ENCODE measurements at regions not wholly inside any gene's neighbourhood (a gene's known extent, or its start where the extent isn't known, plus 50 kb on each side); places are given as distances from the start of the nearest gene placed in this dataset.

- TF ChIP-seq GATA2 (IDR thresholded peaks at IDR 0.05; ENCODE audit: low read depth, low read length) (no peak), GATA3 (IDR thresholded peaks at IDR 0.05; ENCODE audit: low read depth, low read length) (no peak)
These were observed 380.1 kb upstream of the KITLG start for GRCh38 chr12:88960213-88960878.

GRCh38 chr12:88958946-88959345 lies 378.7 kb upstream of the KITLG start:
- TF ChIP-seq GATA3 (IDR thresholded peaks at IDR 0.05; ENCODE audit: low read depth, low read length) (no peak), GATA2 (IDR thresholded peaks at IDR 0.05; ENCODE audit: low read depth, low read length) (no peak)

GRCh38 chr12:88958153-88958552 lies 377.9 kb upstream of the KITLG start:
- TF ChIP-seq GATA2 (IDR thresholded peaks at IDR 0.05; ENCODE audit: low read depth, low read length) = no peak
- no peak for TF ChIP-seq GATA3 (IDR thresholded peaks at IDR 0.05; ENCODE audit: low read depth, low read length)

- TF ChIP-seq GATA2 (IDR thresholded peaks at IDR 0.05; ENCODE audit: low read depth, low read length) (no peak), GATA3 (IDR thresholded peaks at IDR 0.05; ENCODE audit: low read depth, low read length) (no peak)
These were observed 377.1 kb upstream of the KITLG start for GRCh38 chr12:88957358-88957757.

GRCh38 chr12:88955531-88955930 lies 375.3 kb upstream of the KITLG start:
- TF ChIP-seq GATA2 (IDR thresholded peaks at IDR 0.05; ENCODE audit: low read depth, low read length) = no peak
- no peak for TF ChIP-seq GATA3 (IDR thresholded peaks at IDR 0.05; ENCODE audit: low read depth, low read length)

- TF ChIP-seq GATA3 (IDR thresholded peaks at IDR 0.05; ENCODE audit: low read depth, low read length) = no peak
- no peak for TF ChIP-seq GATA2 (IDR thresholded peaks at IDR 0.05; ENCODE audit: low read depth, low read length)
These were observed 372.8 kb upstream of the KITLG start for GRCh38 chr12:88953029-88953586.

- TF ChIP-seq GATA2 (IDR thresholded peaks at IDR 0.05; ENCODE audit: low read depth, low read length) (no peak), GATA3 (IDR thresholded peaks at IDR 0.05; ENCODE audit: low read depth, low read length) (no peak)
These were observed 372.3 kb upstream of the KITLG start for GRCh38 chr12:88952562-88952942.

DNA sequence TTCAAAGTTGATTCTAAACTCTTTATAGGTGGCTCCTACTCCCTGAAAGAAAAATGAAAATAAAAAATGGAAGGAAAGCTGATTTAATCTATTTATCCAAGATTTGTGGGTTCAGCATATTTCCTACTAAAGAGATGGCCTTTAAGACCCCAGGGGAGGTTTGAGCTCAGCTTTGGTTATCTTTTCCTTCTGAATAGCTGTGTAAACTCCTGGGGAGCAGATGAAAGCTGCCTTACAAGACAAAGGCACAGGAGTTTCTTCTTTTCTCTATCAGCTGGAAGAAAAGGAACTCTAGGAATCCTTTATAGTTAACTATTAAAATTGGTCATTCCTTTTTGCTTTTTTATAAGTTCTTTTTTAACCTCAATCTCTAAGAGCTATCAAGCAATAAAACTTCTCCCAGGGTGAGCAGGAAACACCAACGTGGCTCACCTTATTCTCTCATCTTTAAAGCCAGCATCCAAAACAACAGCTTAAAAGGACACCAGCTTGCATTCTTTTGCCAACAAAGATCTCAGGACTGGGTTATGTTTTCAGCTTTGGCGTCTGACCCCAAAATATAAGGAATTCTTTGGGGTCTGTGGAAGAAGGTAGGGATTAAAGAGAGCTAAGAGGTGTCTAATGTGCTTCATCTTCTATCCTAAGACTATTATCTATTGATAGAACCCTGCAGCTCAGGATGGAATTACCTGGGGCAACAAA lies 371.7 kb upstream of the KITLG start:
- TF ChIP-seq GATA3 (IDR thresholded peaks at IDR 0.05; ENCODE audit: low read depth, low read length) (no peak), GATA2 (IDR thresholded peaks at IDR 0.05; ENCODE audit: low read depth, low read length) (no peak)

DNA sequence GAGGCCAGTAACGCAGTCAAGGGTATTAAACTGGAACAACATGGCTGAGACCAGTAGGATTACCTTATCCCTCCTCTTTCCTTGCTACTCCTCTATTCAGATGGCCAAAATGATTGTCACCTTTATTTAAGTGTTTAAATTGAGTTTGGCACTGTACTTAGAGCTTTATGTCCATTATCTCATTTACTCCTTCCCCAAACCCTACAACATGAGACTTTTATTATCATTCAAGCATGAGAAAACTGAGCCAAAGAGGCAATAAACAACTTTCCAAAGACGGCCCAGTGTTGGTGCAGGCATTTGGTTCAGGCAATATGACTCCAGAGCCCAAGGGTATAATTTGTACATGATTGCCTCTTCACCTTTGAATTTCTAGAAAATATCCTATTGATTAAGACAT lies 370.9 kb upstream of the KITLG start:
- no peak for TF ChIP-seq GATA2 (IDR thresholded peaks at IDR 0.05; ENCODE audit: low read depth, low read length)
- no peak for TF ChIP-seq GATA3 (IDR thresholded peaks at IDR 0.05; ENCODE audit: low read depth, low read length)

DNA sequence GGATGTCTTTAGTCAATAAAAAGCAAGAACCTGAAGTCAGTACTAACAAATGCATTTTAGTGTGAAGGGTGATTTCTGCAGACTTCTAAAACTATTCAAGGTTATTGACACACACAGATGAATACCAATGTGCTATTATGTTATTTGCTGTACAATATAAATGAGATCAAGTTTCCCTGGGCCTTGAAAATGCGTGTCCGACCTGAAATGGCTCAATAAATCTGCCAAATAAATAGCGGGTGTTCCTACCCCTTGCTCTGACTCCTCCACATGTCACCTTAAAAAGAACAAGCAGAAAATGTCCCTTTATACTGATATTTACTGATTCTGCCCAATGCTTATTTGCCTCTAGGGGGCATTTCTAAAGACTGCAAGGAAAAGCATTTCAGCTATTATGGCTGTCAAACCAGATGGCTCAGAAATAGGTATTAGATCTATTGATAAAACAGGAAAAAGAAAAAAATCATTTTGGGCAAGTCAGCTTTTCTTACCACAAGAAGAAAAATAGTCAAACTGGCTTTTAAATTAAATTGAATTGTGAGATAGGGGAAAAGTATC lies 367.3 kb upstream of the KITLG start:
- no peak for TF ChIP-seq GATA2 (IDR thresholded peaks at IDR 0.05; ENCODE audit: low read depth, low read length)
- no peak for TF ChIP-seq GATA3 (IDR thresholded peaks at IDR 0.05; ENCODE audit: low read depth, low read length)

DNA sequence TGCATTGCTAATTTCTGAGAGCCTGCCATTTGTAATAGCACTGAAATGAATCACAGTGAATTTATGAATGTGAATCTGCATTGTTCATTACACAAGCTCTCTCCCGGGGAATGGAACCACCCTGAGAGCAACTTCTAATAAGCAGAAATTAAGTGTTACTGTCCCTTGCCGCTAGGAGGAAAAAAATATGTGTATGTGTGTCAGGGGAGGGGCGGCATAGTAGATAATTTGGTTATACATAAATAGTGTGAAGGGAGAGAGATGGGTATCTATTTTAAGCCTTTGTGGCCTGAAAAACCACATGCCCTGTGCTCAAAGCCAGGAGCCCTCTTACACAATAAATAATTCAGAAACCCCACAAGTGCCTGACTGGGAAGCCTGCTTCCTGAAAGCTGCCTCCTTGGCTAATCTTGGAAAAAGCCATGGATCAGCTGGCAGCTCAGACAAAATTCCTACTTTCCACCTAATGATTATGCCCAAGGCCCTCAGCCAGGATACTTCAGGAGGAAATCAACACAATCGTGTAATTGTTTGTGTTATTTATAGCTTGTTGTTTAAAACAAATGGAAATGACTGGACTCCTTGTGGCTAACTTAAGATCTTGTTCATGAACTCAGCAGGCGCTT lies 366.2 kb upstream of the KITLG start:
- TF ChIP-seq GATA2 (IDR thresholded peaks at IDR 0.05; ENCODE audit: low read depth, low read length) (peak; percentile 54; the same call in 1 of the 2 replicates), GATA3 (IDR thresholded peaks at IDR 0.05; ENCODE audit: low read depth, low read length) (no peak)

- TF ChIP-seq GATA3 (IDR thresholded peaks at IDR 0.05; ENCODE audit: low read depth, low read length) = no peak
- no peak for TF ChIP-seq GATA2 (IDR thresholded peaks at IDR 0.05; ENCODE audit: low read depth, low read length)
These were observed 364.9 kb upstream of the KITLG start for GRCh38 chr12:88945051-88945732.

DNA sequence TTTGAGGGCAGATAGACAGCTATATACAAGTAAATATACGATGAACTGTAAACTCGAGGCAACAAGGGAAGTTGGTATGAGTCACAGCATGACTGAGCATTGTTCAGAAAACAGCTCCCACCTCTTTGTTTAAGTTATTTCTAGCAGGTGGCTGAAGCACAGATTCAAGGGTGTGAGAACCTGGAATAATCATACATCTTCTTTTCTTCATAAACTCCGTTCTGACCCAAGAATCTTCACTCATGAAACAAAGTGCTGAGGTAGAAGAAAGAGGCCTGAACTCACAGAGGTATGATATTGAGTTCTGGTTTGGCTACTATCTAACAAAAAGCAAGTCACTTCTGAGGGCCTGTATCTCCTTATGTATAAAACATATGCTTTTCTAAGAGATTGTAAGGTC lies 364.1 kb upstream of the KITLG start:
- TF ChIP-seq GATA2 (IDR thresholded peaks at IDR 0.05; ENCODE audit: low read depth, low read length) (no peak), GATA3 (IDR thresholded peaks at IDR 0.05; ENCODE audit: low read depth, low read length) (no peak)

DNA sequence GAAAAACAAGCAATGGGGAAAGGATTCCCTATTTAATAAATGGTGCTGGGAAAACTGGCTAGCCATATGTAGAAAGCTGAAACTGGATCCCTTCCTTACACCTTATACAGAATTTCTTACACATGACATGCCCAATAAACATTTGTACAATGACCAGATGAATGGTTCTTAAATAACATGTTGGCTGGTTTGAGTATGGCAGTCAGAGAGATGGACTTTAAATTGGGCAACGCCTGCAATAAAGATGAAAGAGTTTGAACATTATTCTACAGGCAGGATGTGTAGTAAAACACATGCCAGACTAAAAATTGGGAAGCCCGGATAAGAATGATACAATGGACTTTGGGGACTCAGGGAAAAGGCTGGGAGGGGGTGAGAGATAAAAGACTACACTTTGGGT lies 360.6 kb upstream of the KITLG start:
- TF ChIP-seq GATA2 (IDR thresholded peaks at IDR 0.05; ENCODE audit: low read depth, low read length) = no peak
- no peak for TF ChIP-seq GATA3 (IDR thresholded peaks at IDR 0.05; ENCODE audit: low read depth, low read length)
